Stimulated activated memory B cell treated with anti-CD40 and anti-IgM and Interleukin-4, amounts not matched to agents 10 μg/mL and 1 μg/mL and 100 μg/mL, for 72 hours (primary cell): ENCODE measurements at regions not wholly inside any gene's neighbourhood (a gene's known extent, or its start where the extent isn't known, plus 50 kb on each side); places are given as distances from the start of the nearest gene placed in this dataset.
A peak's percentile ranks its signal among the peaks of the same experiment; 100 is the strongest.
"Not testable (repeated sequence)": the region's sequence is repeated elsewhere in the genome, so short reads cannot be mapped to it uniquely, and the experiment has no call there.

ENCODE experiments used
- ATAC-seq: fragments of 150-1000 bp; cut with Tn5 transposase; 2 replicates; pipeline ENCODE4 v1.10.0; 2021
- H3K27ac Mint-ChIP-seq: one replicate; pipeline ENCODE4 v1.8.0; 2022; ENCODE audit warnings: mild to moderate bottlenecking, mixed read lengths
- H3K27me3 Mint-ChIP-seq: one replicate; pipeline ENCODE4 v1.8.0; 2022; ENCODE audit warnings: mixed read lengths
- H3K36me3 Mint-ChIP-seq: one replicate; pipeline ENCODE4 v1.8.0; 2022; ENCODE audit warnings: mixed read lengths
- H3K4me1 Mint-ChIP-seq: one replicate; pipeline ENCODE4 v1.8.0; 2022; ENCODE audit warnings: mixed read lengths
- H3K4me3 Mint-ChIP-seq: one replicate; pipeline ENCODE4 v1.8.0; 2022; ENCODE audit warnings: mild to moderate bottlenecking, moderate library complexity, mixed read lengths
- H3K9me3 Mint-ChIP-seq: one replicate; pipeline ENCODE4 v1.8.0; 2022; ENCODE audit warnings: mixed read lengths

GRCh38 chr1:184821658-184822057 is 67.0 kb upstream of the EDEM3 start:
- H3K27ac Mint-ChIP-seq, result no peak overlapping the region
- no peak overlapping the region for H3K4me3 Mint-ChIP-seq
- ATAC-seq, result no peak
- no peaks in the 10 kb centered on the region for H3K9me3 Mint-ChIP-seq
- peaks cover 33% of the 10 kb centered on the region for H3K4me1 Mint-ChIP-seq
- H3K36me3 Mint-ChIP-seq, result peaks cover 51% of the 10 kb centered on the region
- H3K27me3 Mint-ChIP-seq, result no peaks in the 10 kb centered on the region

- Mint-ChIP-seq H3K27ac (no peak overlapping the region), H3K36me3 (peaks cover 51% of the 10 kb centered on the region), H3K4me1 (peaks cover 26% of the 10 kb centered on the region), H3K27me3 (no peaks in the 10 kb centered on the region), H3K9me3 (no peaks in the 10 kb centered on the region), H3K4me3 (no peak overlapping the region)
- ATAC-seq, result no peak
Measured at GRCh38 chr1:184820956-184821355, 66.3 kb upstream of the EDEM3 start.

GRCh38 chr1:184820218-184820750 is 65.6 kb upstream of the EDEM3 start:
- no peaks in the 10 kb centered on the region for H3K27me3 Mint-ChIP-seq
- H3K36me3 Mint-ChIP-seq, result peaks cover 51% of the 10 kb centered on the region
- peaks cover 20% of the 10 kb centered on the region for H3K4me1 Mint-ChIP-seq
- no peak overlapping the region for H3K4me3 Mint-ChIP-seq
- no peaks in the 10 kb centered on the region for H3K9me3 Mint-ChIP-seq
- ATAC-seq, result no peak
- no peak overlapping the region for H3K27ac Mint-ChIP-seq

GRCh38 chr1:184818646-184819045 is 64.0 kb upstream of the EDEM3 start:
- H3K4me3 Mint-ChIP-seq, result no peak overlapping the region

GRCh38 chr1:184817003-184817402 is 62.3 kb upstream of the EDEM3 start:
- peaks cover 37% of the 10 kb centered on the region for H3K36me3 Mint-ChIP-seq
- not testable (repeated sequence) for H3K4me3 Mint-ChIP-seq, H3K4me1 Mint-ChIP-seq, H3K9me3 Mint-ChIP-seq, H3K27ac Mint-ChIP-seq, ATAC-seq, H3K27me3 Mint-ChIP-seq

More at GRCh38 chr1:184818646-184819045, 64.0 kb upstream of the EDEM3 start:
- peaks cover 51% of the 10 kb centered on the region for H3K36me3 Mint-ChIP-seq
- H3K4me1 Mint-ChIP-seq, result peaks cover 6% of the 10 kb centered on the region
- H3K9me3 Mint-ChIP-seq, result no peaks in the 10 kb centered on the region
- ATAC-seq, result no peak
- no peak overlapping the region for H3K27ac Mint-ChIP-seq
- H3K27me3 Mint-ChIP-seq, result no peaks in the 10 kb centered on the region

DNA sequence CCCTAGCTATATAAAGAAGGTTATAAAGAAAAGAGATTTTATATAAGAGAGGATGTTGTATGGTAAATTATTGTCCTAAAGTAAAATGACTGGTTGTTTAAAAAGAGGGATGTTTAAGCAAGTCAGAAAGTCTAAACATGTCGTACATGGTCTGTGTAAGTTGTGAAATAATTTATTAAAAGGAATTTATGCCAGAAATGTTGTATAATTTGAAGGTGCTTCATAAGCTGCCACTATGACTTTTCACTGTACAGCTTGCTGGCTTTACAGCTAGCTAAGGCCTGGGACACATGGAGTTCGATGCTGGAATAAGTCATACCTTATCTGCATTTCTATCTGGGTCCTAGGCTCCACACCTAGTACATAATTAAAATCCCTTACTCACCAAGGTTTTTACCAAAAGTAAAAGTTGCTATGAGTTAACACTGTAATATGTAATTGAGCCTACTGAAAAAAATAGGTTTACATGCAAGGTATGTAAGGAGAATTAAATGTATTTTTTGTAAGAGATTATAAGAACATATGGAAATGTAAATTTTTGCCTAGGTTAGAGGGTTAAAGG is 59.0 kb upstream of the EDEM3 start:
- H3K27ac Mint-ChIP-seq, result no peak overlapping the region
- no peaks in the 10 kb centered on the region for H3K9me3 Mint-ChIP-seq
- H3K4me3 Mint-ChIP-seq, result no peak overlapping the region
- H3K36me3 Mint-ChIP-seq, result peaks cover 16% of the 10 kb centered on the region
- no peaks in the 10 kb centered on the region for H3K4me1 Mint-ChIP-seq
- no peak for ATAC-seq
- H3K27me3 Mint-ChIP-seq, result no peaks in the 10 kb centered on the region

- Mint-ChIP-seq H3K9me3 (no peaks in the 10 kb centered on the region), H3K36me3 (no peaks in the 10 kb centered on the region), H3K27ac (no peak overlapping the region), H3K4me3 (no peak overlapping the region), H3K4me1 (peaks cover 6% of the 10 kb centered on the region), H3K27me3 (no peaks in the 10 kb centered on the region)
- ATAC-seq, result no peak
Measured at GRCh38 chr1:184811439-184812111, 56.9 kb upstream of the EDEM3 start.

DNA sequence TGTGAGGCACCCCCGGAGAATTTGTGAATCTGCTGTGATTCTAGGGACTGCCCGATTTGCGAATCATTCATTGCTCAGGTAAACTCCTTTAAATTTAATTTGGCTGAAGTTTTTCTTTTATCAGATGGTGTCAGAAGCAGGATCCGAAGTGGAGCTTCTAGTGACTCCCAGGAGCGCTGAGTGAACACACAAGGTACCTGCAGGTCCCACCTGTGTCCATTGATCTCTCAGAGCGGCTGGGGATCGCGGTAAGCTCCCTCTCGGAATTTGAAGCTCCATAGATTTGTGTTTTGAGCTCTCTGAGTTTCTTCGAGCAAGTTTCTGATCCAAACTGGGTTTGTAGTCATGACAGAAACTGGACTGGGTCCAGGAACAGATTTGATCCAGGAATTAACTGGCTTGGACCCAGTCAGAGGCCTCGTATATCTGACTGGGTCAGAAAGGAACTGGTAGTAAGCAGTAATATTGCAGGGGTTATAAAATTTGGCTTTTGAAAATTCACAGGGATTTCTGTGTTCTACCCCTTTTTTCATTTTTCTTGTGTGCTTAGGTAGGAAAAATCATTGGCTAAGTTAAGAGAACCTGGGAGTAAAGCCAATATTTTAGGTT is 56.2 kb upstream of the EDEM3 start:
- H3K36me3 Mint-ChIP-seq, result no peaks in the 10 kb centered on the region
- H3K4me3 Mint-ChIP-seq, result no peak overlapping the region
- H3K27ac Mint-ChIP-seq, result no peak overlapping the region
- H3K27me3 Mint-ChIP-seq, result no peaks in the 10 kb centered on the region
- H3K9me3 Mint-ChIP-seq, result no peaks in the 10 kb centered on the region
- no peak for ATAC-seq
- peaks cover 13% of the 10 kb centered on the region for H3K4me1 Mint-ChIP-seq

DNA sequence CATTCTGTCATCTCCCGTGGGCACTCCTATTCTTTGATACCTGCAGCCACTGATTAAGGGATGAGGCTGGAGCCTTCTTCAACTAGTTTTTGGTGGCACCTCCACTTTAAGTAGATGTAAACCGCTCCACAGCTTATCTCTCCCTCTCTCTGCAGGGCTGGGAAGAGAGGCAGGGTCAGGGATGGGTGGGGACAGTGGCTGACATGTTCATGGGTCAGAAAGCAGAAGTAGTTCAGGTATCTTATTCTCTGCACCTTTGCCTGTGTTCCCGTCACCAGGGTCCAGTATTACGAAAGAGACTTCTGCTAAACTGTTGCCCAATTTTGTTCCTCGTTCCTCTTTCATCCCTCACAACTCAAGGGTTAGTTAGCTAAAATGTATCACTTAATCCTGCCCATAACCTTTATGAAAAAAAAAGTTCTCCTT is 51.7 kb upstream of the EDEM3 start:
- H3K4me3 Mint-ChIP-seq, result no peak overlapping the region
- ATAC-seq, result peak; percentile 74
- no peaks in the 10 kb centered on the region for H3K36me3 Mint-ChIP-seq
- H3K9me3 Mint-ChIP-seq, result no peaks in the 10 kb centered on the region
- no peaks in the 10 kb centered on the region for H3K27me3 Mint-ChIP-seq
- H3K27ac Mint-ChIP-seq, result no peak overlapping the region
- peaks cover 19% of the 10 kb centered on the region for H3K4me1 Mint-ChIP-seq

GRCh38 chr1:184805667-184806295 is 51.1 kb upstream of the EDEM3 start:
- H3K36me3 Mint-ChIP-seq, result no peaks in the 10 kb centered on the region
- no peaks in the 10 kb centered on the region for H3K9me3 Mint-ChIP-seq
- ATAC-seq, result peak; percentile 87
- H3K4me1 Mint-ChIP-seq, result peaks cover 19% of the 10 kb centered on the region
- H3K27ac Mint-ChIP-seq, result no peak overlapping the region
- H3K27me3 Mint-ChIP-seq, result no peaks in the 10 kb centered on the region
- H3K4me3 Mint-ChIP-seq, result no peak overlapping the region
